ENCODE measurements at regions not wholly inside any gene's neighbourhood (a gene's known extent, or its start where the extent isn't known, plus 50 kb on each side); places are given as distances from the start of the nearest gene placed in this dataset.
"Not testable (repeated sequence)": the region's sequence is repeated elsewhere in the genome, so short reads cannot be mapped to it uniquely, and the experiment has no call there.

DNA sequence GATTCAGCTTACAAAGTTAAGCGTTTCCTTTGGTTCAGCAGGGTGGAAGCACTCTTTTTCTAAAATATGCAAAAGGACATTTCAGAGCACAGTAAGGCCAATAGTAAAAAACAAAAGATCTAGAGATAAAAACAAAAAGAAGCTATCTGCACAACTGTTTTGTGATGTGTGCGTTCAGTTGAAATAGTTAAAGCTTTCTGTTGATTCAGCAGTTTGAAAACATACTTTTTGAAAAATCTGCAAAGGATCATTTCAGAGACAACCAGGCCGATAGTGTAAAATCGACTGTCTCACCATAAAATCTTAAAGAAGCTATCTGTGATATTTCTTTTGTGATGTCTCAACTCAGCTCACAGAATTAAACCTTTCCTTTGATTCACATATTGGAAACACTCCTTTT, 300.0 kb upstream of the ALG10B start:
- ATAC-seq: no peak
- DNase-seq (ENCODE audit: low spot score): no peak
- intact Hi-C loops (cut with DNase I): no loop called here

GRCh38 chr12:38025916-38026315, 290.7 kb upstream of the ALG10B start:
- DNase-seq (ENCODE audit: low spot score): no peak
- ATAC-seq: no peak
- intact Hi-C loops (cut with DNase I): no loop called here

GRCh38 chr12:38053113-38053512, 263.5 kb upstream of the ALG10B start:
- DNase-seq (ENCODE audit: low spot score): no peak
- no peak for ATAC-seq
- intact Hi-C loops (cut with DNase I): no loop called here

GRCh38 chr12:38053655-38054464, 262.7 kb upstream of the ALG10B start:
- ATAC-seq: no peak
- intact Hi-C loops (cut with DNase I): no loop called here
- no peak for DNase-seq (ENCODE audit: low spot score)

- DNase-seq (ENCODE audit: low spot score): no peak
- ATAC-seq: no peak
- intact Hi-C loops (cut with DNase I): no loop called here
Measured at GRCh38 chr12:38056701-38057689, 259.6 kb upstream of the ALG10B start.

GRCh38 chr12:38099686-38100085, 216.9 kb upstream of the ALG10B start:
- DNase-seq (ENCODE audit: low spot score) (no peak), ATAC-seq (no peak)
- intact Hi-C loops (cut with DNase I): no loop called here

GRCh38 chr12:38101753-38102152, 214.8 kb upstream of the ALG10B start:
- intact Hi-C loops (cut with DNase I): no loop called here
- ATAC-seq: no peak
- no peak for DNase-seq (ENCODE audit: low spot score)

GRCh38 chr12:38102197-38102596, 214.4 kb upstream of the ALG10B start:
- intact Hi-C loops (cut with DNase I): no loop called here
- no peak for ATAC-seq

DNA sequence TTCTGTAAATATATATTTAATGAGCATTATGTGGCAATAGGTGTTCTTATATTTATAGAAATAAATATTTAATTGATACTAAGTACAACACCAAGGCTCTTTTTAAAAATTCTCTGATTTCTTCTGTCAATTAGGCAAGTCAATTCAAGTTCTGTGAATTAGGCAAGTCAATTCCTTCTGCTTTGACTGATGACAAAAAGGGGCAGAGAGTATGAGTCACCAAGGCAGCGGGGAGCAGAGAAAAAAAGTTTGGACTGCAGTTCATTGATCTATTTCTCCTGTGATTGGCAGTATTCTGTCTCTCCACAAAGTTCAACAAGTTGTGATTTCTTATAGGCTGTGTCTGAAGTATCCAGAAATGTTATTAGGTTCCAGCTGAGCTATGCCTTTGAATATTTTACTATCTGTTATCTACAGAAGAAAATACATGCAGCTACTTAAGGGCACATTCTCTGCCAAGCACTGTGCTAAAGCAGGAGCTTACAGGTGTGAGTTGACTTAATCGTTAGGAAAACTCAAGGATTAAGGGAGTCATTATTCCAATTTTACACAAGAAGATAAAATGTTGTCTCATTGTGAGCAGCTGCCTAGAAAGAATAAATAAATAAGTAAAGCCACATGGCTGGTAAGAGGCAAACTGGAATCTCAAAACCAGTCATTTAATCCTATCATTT, 206.4 kb upstream of the ALG10B start:
- ATAC-seq (no peak), DNase-seq (ENCODE audit: low spot score) (no peak)
- intact Hi-C loops (cut with DNase I): no loop called here

More at GRCh38 chr12:38102197-38102596, 214.4 kb upstream of the ALG10B start:
- DNase-seq (ENCODE audit: low spot score): no peak

- DNase-seq (ENCODE audit: low spot score): no peak
- intact Hi-C loops (cut with DNase I): no loop called here
- ATAC-seq: no peak
Measured at GRCh38 chr12:38113991-38114390, 202.6 kb upstream of the ALG10B start.

GRCh38 chr12:38116968-38117367, 199.6 kb upstream of the ALG10B start:
- DNase-seq (ENCODE audit: low spot score) (no peak), ATAC-seq (no peak)
- intact Hi-C loops (cut with DNase I): no loop called here

DNA sequence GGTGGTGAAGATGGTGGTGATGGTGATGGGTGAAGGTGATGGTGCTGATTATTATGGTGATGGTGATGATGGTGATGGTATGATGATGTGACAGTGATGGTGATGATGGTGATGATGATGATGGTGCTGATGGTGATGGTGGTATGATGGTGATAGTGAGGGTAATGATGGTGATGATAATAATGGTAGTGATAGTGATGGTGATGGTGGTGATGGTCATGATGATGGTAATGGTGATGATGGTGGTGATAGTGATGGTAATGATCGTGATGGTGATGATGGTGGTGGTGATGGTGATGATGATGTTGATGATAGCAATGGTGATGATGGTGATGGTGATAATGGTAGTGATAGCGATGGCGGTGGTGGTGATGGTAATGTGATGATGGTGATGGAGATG, 197.9 kb upstream of the ALG10B start:
- intact Hi-C loops (cut with DNase I): no loop called here
- DNase-seq (ENCODE audit: low spot score) (no peak), ATAC-seq (no peak)

- DNase-seq (ENCODE audit: low spot score) (no peak), ATAC-seq (no peak)
- intact Hi-C loops (cut with DNase I): no loop called here
Measured at GRCh38 chr12:38120438-38120837, 196.1 kb upstream of the ALG10B start.

GRCh38 chr12:38123028-38123427, 193.5 kb upstream of the ALG10B start:
- DNase-seq (ENCODE audit: low spot score); intact Hi-C loops (cut with DNase I); ATAC-seq: not testable (repeated sequence)

- ATAC-seq (no peak), DNase-seq (ENCODE audit: low spot score) (no peak)
- intact Hi-C loops (cut with DNase I): no loop called here
Measured at GRCh38 chr12:38123566-38124246, 192.9 kb upstream of the ALG10B start.

DNA sequence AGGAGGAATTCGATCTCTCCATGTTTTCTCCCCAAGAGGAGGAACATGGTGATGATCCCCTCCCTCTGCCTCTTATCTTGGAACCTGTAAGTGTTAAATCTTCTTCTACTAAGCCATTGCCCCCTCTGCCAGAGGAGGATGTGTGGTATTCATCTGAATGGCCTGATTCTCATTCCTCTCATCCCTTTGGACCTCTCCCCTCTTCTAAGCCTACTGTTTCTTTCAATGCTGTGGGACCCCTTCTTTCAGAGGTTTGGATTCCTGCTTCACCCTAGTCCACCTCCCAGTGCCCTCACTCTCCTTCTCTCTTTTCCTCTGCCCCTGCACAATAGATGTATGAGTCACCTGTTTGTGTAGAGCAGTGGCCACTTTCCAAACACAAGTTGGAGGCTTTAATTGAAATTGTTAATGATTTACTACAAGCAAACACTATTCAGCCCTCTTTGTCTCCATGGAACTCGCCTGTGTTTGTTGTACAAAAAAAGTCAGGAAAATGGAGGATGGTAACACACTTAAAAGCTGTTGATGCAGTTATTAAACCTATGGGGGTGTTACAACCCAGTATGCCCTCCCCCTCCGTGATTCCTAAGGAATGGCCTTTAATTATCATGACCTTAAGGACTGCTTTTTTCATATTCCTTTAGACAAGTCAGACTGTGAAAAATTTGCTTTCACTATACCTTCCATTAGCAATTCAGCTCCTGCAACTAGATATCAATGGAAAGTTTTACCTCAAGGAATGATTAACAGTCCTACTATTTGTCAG, 192.1 kb upstream of the ALG10B start:
- no peak for ATAC-seq
- intact Hi-C loops (cut with DNase I): no loop called here
- no peak for DNase-seq (ENCODE audit: low spot score)

DNA sequence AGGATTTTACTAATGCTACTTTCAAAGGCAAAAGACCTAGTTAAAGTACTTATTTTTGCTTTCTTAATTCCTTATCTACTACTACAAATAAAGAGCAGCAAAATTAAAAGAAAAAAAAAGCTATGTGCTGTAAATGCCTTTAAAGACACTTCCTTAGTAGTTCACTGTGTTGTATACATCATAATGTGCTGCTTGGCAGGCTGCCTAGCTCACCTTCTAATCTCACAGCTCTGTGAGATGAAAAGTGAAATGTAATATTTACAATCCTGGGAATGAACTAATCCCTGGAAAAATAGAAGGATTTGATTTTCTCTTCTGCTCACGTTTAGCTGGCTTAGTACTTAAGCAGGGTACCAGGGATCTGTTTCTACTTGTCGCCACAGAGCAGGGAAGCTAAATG, 184.4 kb upstream of the ALG10B start:
- intact Hi-C loops (cut with DNase I): no loop called here
- ATAC-seq: no peak
- no peak for DNase-seq (ENCODE audit: low spot score)

DNA sequence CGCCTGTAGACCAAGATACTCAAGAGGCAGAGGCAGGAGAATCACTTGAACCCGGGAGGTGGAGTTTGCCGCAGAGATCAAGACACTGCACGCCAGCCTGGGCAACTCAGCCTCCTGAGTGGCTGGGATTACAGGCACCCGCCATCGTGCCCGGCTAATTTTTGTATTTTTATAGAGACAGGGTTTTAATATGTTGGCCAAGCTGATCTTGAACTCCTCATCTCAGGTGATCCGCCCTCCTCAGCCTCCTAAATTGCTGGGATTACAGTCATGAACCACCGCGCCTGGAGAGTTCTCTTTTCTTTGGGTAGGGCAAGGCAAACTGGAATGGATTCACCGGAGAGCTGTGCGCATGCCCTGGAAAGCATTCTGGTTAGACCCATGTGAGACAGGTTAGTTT, 179.3 kb upstream of the ALG10B start:
- DNase-seq (ENCODE audit: low spot score) (no peak), ATAC-seq (no peak)
- intact Hi-C loops (cut with DNase I): loop anchor here (5.0 kb wide), 1 partner anchor 970 kb away; no protein-coding TSS in a partner anchor

Measured in sciatic nerve (tissue), 2 donors.